ENCODE measurements at regions not wholly inside any gene's neighbourhood (a gene's known extent, or its start where the extent isn't known, plus 50 kb on each side); places are given as distances from the start of the nearest gene placed in this dataset.
"Not testable (repeated sequence)": the region's sequence is repeated elsewhere in the genome, so short reads cannot be mapped to it uniquely, and the experiment has no call there.

- no peak for DNase-seq
Observed at GRCh38 chr12:59344224-59344623, 251.6 kb upstream of the SLC16A7 start.

GRCh38 chr12:59329462-59329861, 266.4 kb upstream of the SLC16A7 start:
- no peak for DNase-seq

GRCh38 chr12:59328395-59329075, 267.3 kb upstream of the SLC16A7 start:
- DNase-seq: not testable (repeated sequence)

GRCh38 chr12:59326457-59326856, 269.4 kb upstream of the SLC16A7 start:
- DNase-seq: not testable (repeated sequence)

GRCh38 chr12:59322473-59322872, 273.4 kb upstream of the SLC16A7 start:
- no peak for DNase-seq

GRCh38 chr12:59321278-59321677, 274.6 kb upstream of the SLC16A7 start:
- no peak for DNase-seq

GRCh38 chr12:59320112-59320511, 275.7 kb upstream of the SLC16A7 start:
- no peak for DNase-seq

GRCh38 chr12:59318940-59319339, 276.9 kb upstream of the SLC16A7 start:
- DNase-seq: no peak

- DNase-seq: no peak
Observed at GRCh38 chr12:59317598-59317997, 278.2 kb upstream of the SLC16A7 start.

GRCh38 chr12:59316938-59317337, 278.9 kb upstream of the SLC16A7 start:
- no peak for DNase-seq

- not testable (repeated sequence) for DNase-seq
Observed at GRCh38 chr12:59316354-59316753, 279.5 kb upstream of the SLC16A7 start.

GRCh38 chr12:59314209-59314608, 281.6 kb upstream of the SLC16A7 start:
- DNase-seq: no peak

GRCh38 chr12:59304077-59304721, 291.6 kb upstream of the SLC16A7 start:
- DNase-seq: no peak

GRCh38 chr12:59298296-59298695, 297.5 kb upstream of the SLC16A7 start:
- no peak for DNase-seq

- DNase-seq: no peak
Observed at GRCh38 chr12:59294221-59294620, 301.6 kb upstream of the SLC16A7 start.

- DNase-seq: no peak
Observed at GRCh38 chr12:59282999-59283398, 312.8 kb upstream of the SLC16A7 start.

- DNase-seq: not testable (repeated sequence)
Observed at GRCh38 chr12:59273561-59273960, 322.3 kb upstream of the SLC16A7 start.

- DNase-seq: no peak
Observed at GRCh38 chr12:59268295-59268809, 327.5 kb upstream of the SLC16A7 start.

GRCh38 chr12:59260202-59260601, 335.6 kb upstream of the SLC16A7 start:
- DNase-seq: no peak

- DNase-seq: no peak
Observed at GRCh38 chr12:59252731-59253130, 332.4 kb upstream of the LRIG3 start.

- DNase-seq: no peak
Observed at GRCh38 chr12:59250766-59251165, 330.5 kb upstream of the LRIG3 start.

- no peak for DNase-seq
Observed at GRCh38 chr12:59240048-59240447, 319.7 kb upstream of the LRIG3 start.

GRCh38 chr12:59234391-59234790, 314.1 kb upstream of the LRIG3 start:
- DNase-seq: no peak

GRCh38 chr12:59230334-59230733, 310.0 kb upstream of the LRIG3 start:
- DNase-seq: no peak

GRCh38 chr12:59219148-59219547, 298.8 kb upstream of the LRIG3 start:
- no peak for DNase-seq

Data from NK-92 treated with Interleukin-12 subunit alpha and Interleukin-12 subunit beta, amount 100 ng/mL, for 24 hours (cell line).